Erythroblast (primary cell): ENCODE measurements at regions not wholly inside any gene's neighbourhood (a gene's known extent, or its start where the extent isn't known, plus 50 kb on each side); places are given as distances from the start of the nearest gene placed in this dataset.
"Not testable (repeated sequence)": the region's sequence is repeated elsewhere in the genome, so short reads cannot be mapped to it uniquely, and the experiment has no call there.

Source experiments
- GATA1 ChIP-seq: IDR thresholded peaks from 2 replicates; pipeline ENCODE4 v1.6.1; 2011; ENCODE audit warnings: low read depth, mild to moderate bottlenecking, control low read depth, low read length, moderate library complexity
- POLR2A ChIP-seq: IDR thresholded peaks from 2 replicates; pipeline ENCODE4 v1.6.1; 2011; ENCODE audit warnings: mild to moderate bottlenecking, low read length

DNA sequence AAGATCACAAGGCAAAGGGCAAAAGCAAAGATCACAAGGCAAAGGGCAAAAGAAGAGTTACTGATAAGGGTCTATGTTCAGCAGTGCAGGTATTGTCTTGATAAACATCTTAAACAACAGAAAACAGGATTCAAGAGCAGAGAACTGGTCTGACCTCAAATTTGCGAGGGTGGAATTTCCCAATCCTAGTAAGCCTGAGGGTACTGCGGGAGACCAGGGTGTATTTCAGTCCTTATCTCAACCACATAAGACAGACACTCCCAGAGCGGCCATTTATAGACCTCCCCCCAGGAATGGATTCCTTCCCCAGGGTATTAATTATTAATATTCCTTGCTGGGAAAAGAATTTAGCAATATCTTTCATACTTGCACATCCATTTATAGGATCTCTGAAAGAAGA lies 575.3 kb upstream of the MAN1A1 start:
- TF ChIP-seq GATA1, POLR2A: not testable (repeated sequence)
